ENCODE measurements at regions not wholly inside any gene's neighbourhood (a gene's known extent, or its start where the extent isn't known, plus 50 kb on each side); places are given as distances from the start of the nearest gene placed in this dataset.

DNA sequence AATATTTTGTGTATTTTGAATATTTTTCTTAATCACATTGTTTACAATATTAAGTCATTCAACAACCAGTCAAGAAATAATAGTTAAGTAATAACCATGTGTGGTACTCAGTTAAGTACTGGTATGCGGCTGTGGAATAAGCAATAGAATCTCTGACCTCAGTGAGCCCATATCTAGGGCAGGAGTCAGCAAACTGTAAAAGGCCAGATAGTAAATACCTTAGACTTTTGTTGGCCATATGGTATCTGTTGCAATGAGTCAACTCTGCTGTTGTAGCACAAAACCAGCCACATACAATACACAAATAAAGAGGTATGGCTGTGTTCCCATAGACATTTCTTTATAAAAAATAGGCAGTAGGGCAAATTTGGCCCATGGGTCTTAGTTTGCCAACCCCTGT is 311.6 kb upstream of the SEMA3A start:
- Histone ChIP-seq H3K4me1 (ENCODE audit: insufficient read depth) (no peaks in the 10 kb centered on the region), H3K27me3 (no peaks in the 10 kb centered on the region), H3K4me3 (no peak overlapping the region), H3K27ac (no peak overlapping the region), H3K9me3 (no peaks in the 10 kb centered on the region), H3K36me3 (no peaks in the 10 kb centered on the region)
- 80 to 95% (median 87%) methylated on average over 1 of the region's 1 CpG for WGBS, 3 donors
- intact Hi-C loops (cut with DNase I) = no loop called here
- TF ChIP-seq EP300 (IDR thresholded peaks at IDR 0.05) (no peak), POLR2A (IDR thresholded peaks at IDR 0.05) (no peak)
- TF ChIP-seq, protein P1, sequence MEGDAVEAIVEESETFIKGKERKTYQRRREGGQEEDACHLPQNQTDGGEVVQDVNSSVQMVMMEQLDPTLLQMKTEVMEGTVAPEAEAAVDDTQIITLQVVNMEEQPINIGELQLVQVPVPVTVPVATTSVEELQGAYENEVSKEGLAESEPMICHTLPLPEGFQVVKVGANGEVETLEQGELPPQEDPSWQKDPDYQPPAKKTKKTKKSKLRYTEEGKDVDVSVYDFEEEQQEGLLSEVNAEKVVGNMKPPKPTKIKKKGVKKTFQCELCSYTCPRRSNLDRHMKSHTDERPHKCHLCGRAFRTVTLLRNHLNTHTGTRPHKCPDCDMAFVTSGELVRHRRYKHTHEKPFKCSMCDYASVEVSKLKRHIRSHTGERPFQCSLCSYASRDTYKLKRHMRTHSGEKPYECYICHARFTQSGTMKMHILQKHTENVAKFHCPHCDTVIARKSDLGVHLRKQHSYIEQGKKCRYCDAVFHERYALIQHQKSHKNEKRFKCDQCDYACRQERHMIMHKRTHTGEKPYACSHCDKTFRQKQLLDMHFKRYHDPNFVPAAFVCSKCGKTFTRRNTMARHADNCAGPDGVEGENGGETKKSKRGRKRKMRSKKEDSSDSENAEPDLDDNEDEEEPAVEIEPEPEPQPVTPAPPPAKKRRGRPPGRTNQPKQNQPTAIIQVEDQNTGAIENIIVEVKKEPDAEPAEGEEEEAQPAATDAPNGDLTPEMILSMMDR (IDR thresholded peaks at IDR 0.05) = no peak
- no peak for DNase-seq

DNA sequence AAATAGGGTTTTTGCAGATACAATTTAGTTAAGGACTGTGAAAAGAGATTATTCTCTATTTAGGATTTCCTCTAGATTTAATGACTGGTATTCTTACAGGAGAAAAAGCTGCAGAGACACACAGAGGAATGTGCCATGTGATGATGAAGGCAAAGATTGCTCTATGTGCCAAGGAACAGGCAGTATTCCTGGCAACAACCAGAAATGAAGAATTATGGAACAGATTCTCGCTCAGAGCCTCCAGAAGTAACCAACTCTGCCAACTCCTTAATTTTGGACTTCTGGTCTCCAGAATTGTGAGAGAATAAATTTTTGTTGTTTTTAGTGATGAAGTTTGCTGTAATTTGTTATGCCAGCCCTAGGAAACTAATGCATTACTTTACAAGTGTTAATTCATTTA is 307.6 kb upstream of the SEMA3A start:
- Histone ChIP-seq H3K27me3 (no peaks in the 10 kb centered on the region), H3K27ac (no peak overlapping the region), H3K36me3 (no peaks in the 10 kb centered on the region), H3K4me3 (no peak overlapping the region), H3K9me3 (no peaks in the 10 kb centered on the region), H3K4me1 (ENCODE audit: insufficient read depth) (no peaks in the 10 kb centered on the region)
- DNase-seq = no peak
- 77 to 82% (median 80%) methylated on average over 1 of the region's 1 CpG for WGBS, 3 donors
- no peak for TF ChIP-seq EP300 (IDR thresholded peaks at IDR 0.05)
- TF ChIP-seq POLR2A (IDR thresholded peaks at IDR 0.05) = no peak
- TF ChIP-seq, protein P1 (IDR thresholded peaks at IDR 0.05) = no peak
- intact Hi-C loops (cut with DNase I) = no loop called here

DNA sequence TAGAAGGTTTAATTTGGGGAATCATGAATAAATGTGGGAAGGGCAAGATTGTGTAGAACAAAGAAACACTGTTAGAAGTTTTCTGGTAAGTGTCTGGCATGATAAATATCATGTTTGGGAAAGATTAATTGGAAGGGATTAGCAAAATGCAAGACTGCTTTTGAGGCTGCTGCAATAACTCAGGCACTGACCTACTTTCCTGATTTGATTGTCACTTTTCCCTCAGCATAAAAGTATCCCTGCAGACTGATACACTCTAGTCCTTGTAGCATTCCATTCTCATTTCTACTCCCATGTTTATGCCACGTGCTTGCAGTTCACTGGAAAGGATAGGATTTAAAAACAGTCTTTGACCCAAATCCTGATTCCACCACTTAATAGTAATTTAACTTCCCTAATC is 303.3 kb upstream of the SEMA3A start:
- no peaks in the 10 kb centered on the region for H3K4me1 ChIP-seq (ENCODE audit: insufficient read depth)
- no peak for DNase-seq
- 24 to 28% (median 26%) methylated on average over 1 of the region's 1 CpG for WGBS, 3 donors
- TF ChIP-seq POLR2A (IDR thresholded peaks at IDR 0.05) = no peak
- TF ChIP-seq EP300 (IDR thresholded peaks at IDR 0.05) = no peak
- TF ChIP-seq, protein P1 (IDR thresholded peaks at IDR 0.05) = no peak
- intact Hi-C loops (cut with DNase I) = no loop called here
- no peaks in the 10 kb centered on the region for H3K36me3 ChIP-seq
- no peaks in the 10 kb centered on the region for H3K9me3 ChIP-seq
- no peak overlapping the region for H3K4me3 ChIP-seq
- no peak overlapping the region for H3K27ac ChIP-seq
- no peaks in the 10 kb centered on the region for H3K27me3 ChIP-seq

DNA sequence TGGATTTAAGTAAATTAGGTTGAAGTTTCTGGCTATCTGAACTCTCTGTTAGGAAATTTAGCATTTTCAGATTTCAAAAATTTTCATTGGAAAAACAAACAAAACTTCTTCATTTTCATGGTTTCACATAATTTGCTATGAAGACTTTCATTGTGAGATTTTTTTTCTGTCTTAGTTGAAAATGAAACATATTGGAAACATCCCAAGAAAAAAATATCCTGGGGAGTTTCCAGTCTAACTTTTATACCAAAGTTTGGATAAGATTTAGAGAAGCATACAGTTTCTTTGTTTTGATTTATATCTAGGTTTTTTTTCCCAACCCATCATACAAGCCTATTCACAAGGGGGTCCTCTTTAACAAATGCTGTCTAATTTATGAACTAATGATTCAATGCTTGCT is 300.5 kb upstream of the SEMA3A start:
- no peaks in the 10 kb centered on the region for H3K4me1 ChIP-seq (ENCODE audit: insufficient read depth)
- intact Hi-C loops (cut with DNase I) = no loop called here

More for the DNA sequence above, 300.5 kb upstream of the SEMA3A start:
- no peak for DNase-seq
- Histone ChIP-seq H3K27ac (no peak overlapping the region), H3K9me3 (no peaks in the 10 kb centered on the region), H3K4me3 (no peak overlapping the region), H3K36me3 (no peaks in the 10 kb centered on the region), H3K27me3 (no peaks in the 10 kb centered on the region)
- TF ChIP-seq EP300 (IDR thresholded peaks at IDR 0.05) (no peak), POLR2A (IDR thresholded peaks at IDR 0.05) (no peak)
- TF ChIP-seq, protein P1 (IDR thresholded peaks at IDR 0.05) = no peak

Measured in ovary (tissue), 7 donors.